Activated CD4-positive, alpha-beta memory T cell treated with anti-CD3 and anti-CD28 coated beads for 36 hours (primary cell): ENCODE measurements at regions not wholly inside any gene's neighbourhood (a gene's known extent, or its start where the extent isn't known, plus 50 kb on each side); places are given as distances from the start of the nearest gene placed in this dataset.

Experiments used
- CTCF ChIA-PET: fragments of 350-600 bp; sonication (Branson Sonifier 250); formaldehyde crosslinking; loops from one replicate; lab custom pipeline; 2021; ENCODE audit warnings: antibody characterized with exemption, inconsistent platforms; lab: Charles Lee
- POLR2A ChIA-PET: fragments of 350-600 bp; sonication (Branson Sonifier 250); formaldehyde crosslinking; loops from one replicate; lab custom pipeline; 2021; ENCODE audit warnings: antibody characterized with exemption; lab: Charles Lee
- DNase-seq: peaks from one replicate; pipeline ENCODE4 v3.0.0-alpha.2; 2020
- H3K27ac Mint-ChIP-seq: one replicate; pipeline ENCODE4 v1.8.0; 2021; ENCODE audit warnings: mixed read lengths
- H3K27me3 Mint-ChIP-seq: one replicate; pipeline ENCODE4 v1.8.0; 2021; ENCODE audit warnings: mixed read lengths
- H3K36me3 Mint-ChIP-seq: one replicate; pipeline ENCODE4 v1.8.0; 2021; ENCODE audit warnings: mixed read lengths
- H3K4me1 Mint-ChIP-seq: one replicate; pipeline ENCODE4 v1.8.0; 2021; ENCODE audit warnings: low read depth, mixed read lengths
- H3K4me3 Mint-ChIP-seq: one replicate; pipeline ENCODE4 v1.8.0; 2021; ENCODE audit warnings: mild to moderate bottlenecking, mixed read lengths
- H3K9me3 Mint-ChIP-seq: one replicate; pipeline ENCODE4 v1.8.0; 2021; ENCODE audit warnings: mixed read lengths
- intact Hi-C: fragments of 100-400 bp; cut with micrococcal nuclease; formaldehyde crosslinking; loops from one replicate; pipeline ENCODE4 v1.15.1; 2023

- H3K4me3 Mint-ChIP-seq: no peak overlapping the region
- no peaks in the 10 kb centered on the region for H3K36me3 Mint-ChIP-seq
- no peaks in the 10 kb centered on the region for H3K27me3 Mint-ChIP-seq
- intact Hi-C loops: no loop called here
- no peak overlapping the region for H3K27ac Mint-ChIP-seq
- ChIA-PET CTCF (no interaction called here), POLR2A (no interaction called here)
- DNase-seq: no peak
- no peaks in the 10 kb centered on the region for H3K4me1 Mint-ChIP-seq
- no peaks in the 10 kb centered on the region for H3K9me3 Mint-ChIP-seq
Measured at GRCh38 chr5:8321272-8321671, 452.3 kb downstream of the MTRR start.

GRCh38 chr5:8322484-8322883, 453.5 kb downstream of the MTRR start:
- no peaks in the 10 kb centered on the region for H3K9me3 Mint-ChIP-seq
- H3K27me3 Mint-ChIP-seq: no peaks in the 10 kb centered on the region
- H3K4me1 Mint-ChIP-seq: no peaks in the 10 kb centered on the region
- ChIA-PET CTCF (no interaction called here), POLR2A (no interaction called here)
- H3K36me3 Mint-ChIP-seq: no peaks in the 10 kb centered on the region
- no peak overlapping the region for H3K4me3 Mint-ChIP-seq
- no peak for DNase-seq
- no peak overlapping the region for H3K27ac Mint-ChIP-seq
- intact Hi-C loops: no loop called here

GRCh38 chr5:8327016-8327415, 458.1 kb downstream of the MTRR start:
- Mint-ChIP-seq H3K27ac (no peak overlapping the region), H3K27me3 (no peaks in the 10 kb centered on the region), H3K4me1 (no peaks in the 10 kb centered on the region), H3K36me3 (no peaks in the 10 kb centered on the region), H3K4me3 (no peak overlapping the region), H3K9me3 (no peaks in the 10 kb centered on the region)
- DNase-seq: no peak
- intact Hi-C loops: no loop called here
- POLR2A ChIA-PET: no interaction called here
- CTCF ChIA-PET: no interaction called here

- ChIA-PET CTCF (no interaction called here), POLR2A (no interaction called here)
- no peaks in the 10 kb centered on the region for H3K27me3 Mint-ChIP-seq
- H3K4me3 Mint-ChIP-seq: no peak overlapping the region
- no peaks in the 10 kb centered on the region for H3K36me3 Mint-ChIP-seq
- H3K4me1 Mint-ChIP-seq: no peaks in the 10 kb centered on the region
- intact Hi-C loops: no loop called here
- no peak overlapping the region for H3K27ac Mint-ChIP-seq
- H3K9me3 Mint-ChIP-seq: no peaks in the 10 kb centered on the region
- DNase-seq: no peak
Measured at GRCh38 chr5:8329773-8330172, 460.8 kb downstream of the MTRR start.

- Mint-ChIP-seq H3K27ac (no peak overlapping the region), H3K36me3 (no peaks in the 10 kb centered on the region), H3K4me1 (no peaks in the 10 kb centered on the region), H3K27me3 (no peaks in the 10 kb centered on the region), H3K4me3 (no peak overlapping the region), H3K9me3 (no peaks in the 10 kb centered on the region)
- CTCF ChIA-PET: no interaction called here
- POLR2A ChIA-PET: no interaction called here
- intact Hi-C loops: no loop called here
- DNase-seq: no peak
Measured at GRCh38 chr5:8332666-8333445, 463.9 kb downstream of the MTRR start.

- CTCF ChIA-PET: no interaction called here
- Mint-ChIP-seq H3K27ac (no peak overlapping the region), H3K4me3 (no peak overlapping the region), H3K27me3 (no peaks in the 10 kb centered on the region), H3K4me1 (no peaks in the 10 kb centered on the region), H3K36me3 (no peaks in the 10 kb centered on the region), H3K9me3 (no peaks in the 10 kb centered on the region)
- intact Hi-C loops: no loop called here
- POLR2A ChIA-PET: no interaction called here
- no peak for DNase-seq
Measured at GRCh38 chr5:8333485-8333884, 464.5 kb downstream of the MTRR start.

- Mint-ChIP-seq H3K36me3 (no peaks in the 10 kb centered on the region), H3K27me3 (no peaks in the 10 kb centered on the region), H3K27ac (no peak overlapping the region), H3K4me3 (no peak overlapping the region), H3K9me3 (no peaks in the 10 kb centered on the region), H3K4me1 (no peaks in the 10 kb centered on the region)
- ChIA-PET POLR2A (no interaction called here), CTCF (no interaction called here)
- intact Hi-C loops: no loop called here
- no peak for DNase-seq
Measured at GRCh38 chr5:8333977-8334376, 465.0 kb downstream of the MTRR start.

- no peak for DNase-seq
- Mint-ChIP-seq H3K27ac (no peak overlapping the region), H3K4me3 (no peak overlapping the region), H3K36me3 (no peaks in the 10 kb centered on the region), H3K9me3 (peaks cover 3% of the 10 kb centered on the region), H3K27me3 (no peaks in the 10 kb centered on the region), H3K4me1 (no peaks in the 10 kb centered on the region)
- POLR2A ChIA-PET: no interaction called here
- CTCF ChIA-PET: no interaction called here
- intact Hi-C loops: no loop called here
Measured at GRCh38 chr5:8340261-8340660, 471.3 kb downstream of the MTRR start.

- H3K4me1 Mint-ChIP-seq: no peaks in the 10 kb centered on the region
- DNase-seq: no peak
- ChIA-PET POLR2A (no interaction called here), CTCF (no interaction called here)
- H3K36me3 Mint-ChIP-seq: no peaks in the 10 kb centered on the region
- no peak overlapping the region for H3K27ac Mint-ChIP-seq
- H3K9me3 Mint-ChIP-seq: peaks cover 3% of the 10 kb centered on the region
- intact Hi-C loops: no loop called here
- H3K4me3 Mint-ChIP-seq: no peak overlapping the region
- no peaks in the 10 kb centered on the region for H3K27me3 Mint-ChIP-seq
Measured at GRCh38 chr5:8340739-8341344, 471.9 kb downstream of the MTRR start.

- no peak overlapping the region for H3K27ac Mint-ChIP-seq
- H3K4me1 Mint-ChIP-seq: no peaks in the 10 kb centered on the region
- no peaks in the 10 kb centered on the region for H3K27me3 Mint-ChIP-seq
- no peak overlapping the region for H3K4me3 Mint-ChIP-seq
- no peaks in the 10 kb centered on the region for H3K36me3 Mint-ChIP-seq
- no peak for DNase-seq
- ChIA-PET POLR2A (no interaction called here), CTCF (no interaction called here)
- intact Hi-C loops: no loop called here
- peaks cover 3% of the 10 kb centered on the region for H3K9me3 Mint-ChIP-seq
Measured at GRCh38 chr5:8341406-8341805, 472.5 kb downstream of the MTRR start.

- peaks cover 4% of the 10 kb centered on the region for H3K9me3 Mint-ChIP-seq
- H3K27ac Mint-ChIP-seq: no peak overlapping the region
- H3K27me3 Mint-ChIP-seq: no peaks in the 10 kb centered on the region
- intact Hi-C loops: no loop called here
- no peak for DNase-seq
- ChIA-PET CTCF (no interaction called here), POLR2A (no interaction called here)
- no peak overlapping the region for H3K4me3 Mint-ChIP-seq
- H3K4me1 Mint-ChIP-seq: no peaks in the 10 kb centered on the region
- H3K36me3 Mint-ChIP-seq: no peaks in the 10 kb centered on the region
Measured at GRCh38 chr5:8347984-8348383, 479.0 kb downstream of the MTRR start.

- no peak for DNase-seq
- no peak overlapping the region for H3K27ac Mint-ChIP-seq
- ChIA-PET POLR2A (no interaction called here), CTCF (no interaction called here)
- intact Hi-C loops: no loop called here
- no peaks in the 10 kb centered on the region for H3K4me1 Mint-ChIP-seq
- H3K9me3 Mint-ChIP-seq: peaks cover 5% of the 10 kb centered on the region
- H3K27me3 Mint-ChIP-seq: no peaks in the 10 kb centered on the region
- no peak overlapping the region for H3K4me3 Mint-ChIP-seq
- H3K36me3 Mint-ChIP-seq: no peaks in the 10 kb centered on the region
Measured at GRCh38 chr5:8349855-8350254, 480.9 kb downstream of the MTRR start.

- intact Hi-C loops: no loop called here
- Mint-ChIP-seq H3K36me3 (no peaks in the 10 kb centered on the region), H3K4me3 (no peak overlapping the region), H3K27me3 (no peaks in the 10 kb centered on the region), H3K27ac (no peak overlapping the region), H3K9me3 (peaks cover 5% of the 10 kb centered on the region), H3K4me1 (no peaks in the 10 kb centered on the region)
- CTCF ChIA-PET: no interaction called here
- POLR2A ChIA-PET: no interaction called here
- DNase-seq: no peak
Measured at GRCh38 chr5:8350644-8351339, 481.8 kb downstream of the MTRR start.
